Neural crest cell (in vitro differentiated cells): ENCODE measurements at regions not wholly inside any gene's neighbourhood (a gene's known extent, or its start where the extent isn't known, plus 50 kb on each side); places are given as distances from the start of the nearest gene placed in this dataset.

Experiments used
- DNase-seq: peaks from one replicate; pipeline ENCODE4 v3.0.0; 2021; ENCODE audit warnings: low read depth, mixed read lengths, low spot score
- H3K27ac Mint-ChIP-seq: one replicate; pipeline ENCODE4 v1.8.0; 2021; ENCODE audit warnings: mild to moderate bottlenecking, mixed read lengths; ENCODE audit not compliant: unreplicated experiment
- H3K27me3 Mint-ChIP-seq: 2 replicates; pipeline ENCODE4 v1.8.0; 2021; ENCODE audit warnings: low read depth, mild to moderate bottlenecking, mixed read lengths
- H3K36me3 Mint-ChIP-seq: 2 replicates; pipeline ENCODE4 v1.8.0; 2021; ENCODE audit warnings: low read depth, mild to moderate bottlenecking, mixed read lengths
- H3K4me1 Mint-ChIP-seq: 2 replicates; pipeline ENCODE4 v1.8.0; 2021; ENCODE audit warnings: mixed read lengths
- H3K4me3 Mint-ChIP-seq: one replicate; pipeline ENCODE4 v1.8.0; 2021; ENCODE audit warnings: mild to moderate bottlenecking, mixed read lengths
- H3K9me3 Mint-ChIP-seq: 2 replicates; pipeline ENCODE4 v1.8.0; 2021; ENCODE audit warnings: mixed read lengths
- CTCF ChIP-seq: fragments of 200-600 bp; sonication (generic); conservative IDR thresholded peaks from 2 replicates; pipeline ENCODE4 v1.5.0; 2021; ENCODE audit warnings: antibody characterized with exemption, mild to moderate bottlenecking

- Mint-ChIP-seq H3K27ac (no peak overlapping the region), H3K36me3 (no peaks in the 10 kb centered on the region), H3K4me1 (peaks cover 19% of the 10 kb centered on the region), H3K27me3 (no peaks in the 10 kb centered on the region), H3K9me3 (peaks cover 4% of the 10 kb centered on the region), H3K4me3 (no peak overlapping the region)
- no peak for TF ChIP-seq CTCF
- no peak for DNase-seq
Observed at GRCh38 chr4:156138781-156139280, 185.2 kb upstream of the CTSO start.

GRCh38 chr4:156137679-156138473, 184.2 kb upstream of the CTSO start:
- Mint-ChIP-seq H3K27me3 (no peaks in the 10 kb centered on the region), H3K4me3 (no peak overlapping the region), H3K36me3 (peaks cover 2% of the 10 kb centered on the region), H3K9me3 (peaks cover 4% of the 10 kb centered on the region), H3K4me1 (peaks cover 19% of the 10 kb centered on the region), H3K27ac (no peak overlapping the region)
- TF ChIP-seq CTCF, result no peak
- DNase-seq, result no peak

DNA sequence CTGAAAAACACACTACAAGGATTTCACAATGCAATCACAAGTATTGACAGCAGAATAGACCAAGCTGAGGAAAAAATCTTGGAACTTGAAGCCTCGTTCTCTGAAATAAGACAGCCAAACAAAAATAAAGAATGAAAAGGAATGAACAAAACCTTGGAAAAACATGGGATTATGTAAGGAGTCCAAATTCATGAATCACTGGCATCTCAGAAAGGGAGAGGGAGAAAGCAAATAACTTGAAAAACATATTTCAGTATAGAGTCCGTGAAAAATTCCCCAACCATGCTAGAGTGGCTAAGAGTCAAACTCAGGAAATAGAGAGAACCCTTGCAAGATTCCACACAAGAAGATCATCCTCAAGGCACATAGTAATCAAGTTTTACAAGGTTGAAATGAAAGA, 178.5 kb upstream of the CTSO start:
- H3K4me1 Mint-ChIP-seq, result peaks cover 5% of the 10 kb centered on the region
- no peak for DNase-seq
- no peak overlapping the region for H3K4me3 Mint-ChIP-seq
- no peaks in the 10 kb centered on the region for H3K27me3 Mint-ChIP-seq
- no peak overlapping the region for H3K27ac Mint-ChIP-seq
- peaks cover 2% of the 10 kb centered on the region for H3K36me3 Mint-ChIP-seq
- no peak for TF ChIP-seq CTCF
- peaks cover 4% of the 10 kb centered on the region for H3K9me3 Mint-ChIP-seq

DNA sequence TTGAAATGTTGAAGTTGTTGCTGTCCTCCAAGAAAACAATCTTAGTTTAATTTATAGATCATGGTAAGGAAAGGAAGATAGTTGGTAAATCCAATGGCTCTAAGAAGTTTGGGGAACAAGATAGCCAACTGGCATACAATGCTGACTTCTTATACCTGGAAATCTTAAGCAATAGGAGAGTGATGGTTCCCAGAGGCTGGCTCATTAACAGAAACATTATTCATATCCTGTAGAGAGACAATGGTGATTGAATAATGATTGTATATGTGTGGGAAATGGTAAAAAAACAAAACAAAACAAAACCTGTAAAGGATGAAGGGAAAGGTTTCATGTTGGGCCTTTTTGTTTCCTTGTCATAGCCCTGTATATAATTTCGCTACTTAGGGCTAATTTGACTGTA, 174.9 kb upstream of the CTSO start:
- TF ChIP-seq CTCF, result no peak
- Mint-ChIP-seq H3K27ac (no peak overlapping the region), H3K9me3 (peaks cover 8% of the 10 kb centered on the region), H3K4me1 (no peaks in the 10 kb centered on the region), H3K27me3 (no peaks in the 10 kb centered on the region), H3K36me3 (peaks cover 11% of the 10 kb centered on the region), H3K4me3 (no peak overlapping the region)
- DNase-seq, result no peak

- Mint-ChIP-seq H3K4me1 (no peaks in the 10 kb centered on the region), H3K4me3 (no peak overlapping the region), H3K9me3 (no peaks in the 10 kb centered on the region), H3K27me3 (no peaks in the 10 kb centered on the region), H3K27ac (no peak overlapping the region), H3K36me3 (no peaks in the 10 kb centered on the region)
- TF ChIP-seq CTCF, result no peak
- no peak for DNase-seq
Observed at GRCh38 chr4:156118507-156119220, 165.0 kb upstream of the CTSO start.
